Astrocyte (in vitro differentiated cells and primary cell): ENCODE measurements at regions not wholly inside any gene's neighbourhood (a gene's known extent, or its start where the extent isn't known, plus 50 kb on each side); places are given as distances from the start of the nearest gene placed in this dataset.

ENCODE experiments used
- DNase-seq: peaks from one replicate; pipeline ENCODE4 v3.0.0-alpha.2; 2010; ENCODE audit warnings: low read depth
- FAIRE-seq: peaks from 2 replicates; lab custom pipeline; 2011; peaks lifted over from hg19 to GRCh38; lab: Jason Lieb, UNC
- H2AFZ ChIP-seq: 2 replicates; pipeline ENCODE4 v1.6.0; 2012; ENCODE audit warnings: low read depth, low read length, inconsistent platforms
- H3K27ac ChIP-seq: 2 replicates; pipeline ENCODE4 v1.5.1; 2011; ENCODE audit warnings: low read depth, low read length, inconsistent platforms
- H3K27me3 ChIP-seq: 2 replicates; pipeline ENCODE4 v1.6.0; 2011; ENCODE audit warnings: low read length, inconsistent platforms; ENCODE audit not compliant: insufficient read depth
- H3K36me3 ChIP-seq: 2 replicates; pipeline ENCODE4 v1.5.1; 2011; ENCODE audit warnings: low read length, inconsistent platforms; ENCODE audit not compliant: insufficient read depth
- H3K4me1 ChIP-seq: 2 replicates; pipeline ENCODE4 v1.5.1; 2011; ENCODE audit warnings: low read length, inconsistent platforms; ENCODE audit not compliant: insufficient read depth
- H3K4me2 ChIP-seq: 2 replicates; pipeline ENCODE4 v1.6.0; 2012; ENCODE audit warnings: low read length, inconsistent platforms
- H3K4me3 ChIP-seq: 2 replicates; pipeline ENCODE4 v1.5.1; 2011; ENCODE audit warnings: low read depth, mild to moderate bottlenecking, low read length, inconsistent platforms; ENCODE audit not compliant: insufficient read depth
- H3K79me2 ChIP-seq: 2 replicates; pipeline ENCODE4 v1.6.0; 2012; ENCODE audit warnings: mild to moderate bottlenecking, low read length, inconsistent platforms; ENCODE audit not compliant: insufficient read depth
- H3K9ac ChIP-seq: 2 replicates; pipeline ENCODE4 v1.6.0; 2012; ENCODE audit warnings: mild to moderate bottlenecking, low read length, inconsistent platforms
- H3K9me3 ChIP-seq: 2 replicates; pipeline ENCODE4 v1.5.1; 2012; ENCODE audit warnings: low read depth, mild to moderate bottlenecking, low read length, inconsistent platforms; ENCODE audit not compliant: insufficient read depth
- H4K20me1 ChIP-seq: 2 replicates; pipeline ENCODE4 v1.6.0; 2012; ENCODE audit warnings: low read length, inconsistent platforms; ENCODE audit not compliant: insufficient read depth
- H3K27ac Mint-ChIP-seq: one replicate; pipeline ENCODE4 v1.8.0; 2021; ENCODE audit warnings: mild to moderate bottlenecking, mixed read lengths; ENCODE audit not compliant: unreplicated experiment
- H3K27me3 Mint-ChIP-seq: one replicate; pipeline ENCODE4 v1.8.0; 2021; ENCODE audit warnings: low read depth, mixed read lengths; ENCODE audit not compliant: unreplicated experiment
- H3K36me3 Mint-ChIP-seq: one replicate; pipeline ENCODE4 v1.8.0; 2021; ENCODE audit warnings: low read depth, mixed read lengths; ENCODE audit not compliant: unreplicated experiment
- H3K4me1 Mint-ChIP-seq: one replicate; pipeline ENCODE4 v1.8.0; 2021; ENCODE audit warnings: low read depth, mixed read lengths; ENCODE audit not compliant: unreplicated experiment
- H3K4me3 Mint-ChIP-seq: one replicate; pipeline ENCODE4 v1.8.0; 2021; ENCODE audit warnings: mild to moderate bottlenecking, moderate library complexity, mixed read lengths; ENCODE audit not compliant: unreplicated experiment
- H3K9me3 Mint-ChIP-seq: one replicate; pipeline ENCODE4 v1.8.0; 2021; ENCODE audit warnings: mild to moderate bottlenecking, mixed read lengths; ENCODE audit not compliant: unreplicated experiment
- CTCF ChIP-seq: IDR thresholded peaks from 2 replicates; pipeline ENCODE4 v1.5.1; 2011; ENCODE audit warnings: low read depth, mild to moderate bottlenecking, inconsistent platforms, low read length, moderate library complexity; ENCODE audit not compliant: insufficient read depth
- EZH2 ChIP-seq: IDR thresholded peaks from 2 replicates; pipeline ENCODE4 v1.6.1; 2012; ENCODE audit warnings: mild to moderate bottlenecking, low read length, inconsistent platforms; ENCODE audit not compliant: insufficient read depth

GRCh38 chr2:238971318-238972145, 123.6 kb downstream of the TWIST2 start:
- H3K27me3 ChIP-seq: no peaks in the 10 kb centered on the region
- no peaks in the 10 kb centered on the region for H3K4me1 Mint-ChIP-seq
- H4K20me1 ChIP-seq: no peaks in the 10 kb centered on the region
- FAIRE-seq (no peak), DNase-seq (no peak)
- H3K9me3 ChIP-seq: no peaks in the 10 kb centered on the region
- no peak overlapping the region for H3K4me3 Mint-ChIP-seq
- H3K9me3 Mint-ChIP-seq: peaks cover 6% of the 10 kb centered on the region
- no peak overlapping the region for H3K4me2 ChIP-seq
- no peak for TF ChIP-seq CTCF
- no peak for TF ChIP-seq EZH2
- H3K9ac ChIP-seq: no peak overlapping the region
- no peak overlapping the region for H2AFZ ChIP-seq
- no peak overlapping the region for H3K27ac Mint-ChIP-seq
- H3K27ac ChIP-seq: no peak overlapping the region
- H3K36me3 Mint-ChIP-seq: no peaks in the 10 kb centered on the region
- peaks cover 24% of the 10 kb centered on the region for H3K4me1 ChIP-seq
- peaks cover 23% of the 10 kb centered on the region for H3K27me3 Mint-ChIP-seq
- no peaks in the 10 kb centered on the region for H3K79me2 ChIP-seq
- no peaks in the 10 kb centered on the region for H3K36me3 ChIP-seq
- H3K4me3 ChIP-seq: no peak overlapping the region

- H3K4me1 ChIP-seq: peaks cover 24% of the 10 kb centered on the region
- peaks cover 20% of the 10 kb centered on the region for H3K27me3 Mint-ChIP-seq
- no peaks in the 10 kb centered on the region for H3K27me3 ChIP-seq
- H3K9me3 Mint-ChIP-seq: peaks cover 6% of the 10 kb centered on the region
- H3K27ac ChIP-seq: no peak overlapping the region
- FAIRE-seq (no peak), DNase-seq (no peak)
- H3K4me1 Mint-ChIP-seq: no peaks in the 10 kb centered on the region
- TF ChIP-seq EZH2 (no peak), CTCF (no peak)
- no peaks in the 10 kb centered on the region for H3K36me3 ChIP-seq
- H3K9me3 ChIP-seq: no peaks in the 10 kb centered on the region
- no peak overlapping the region for H3K4me3 ChIP-seq
- H4K20me1 ChIP-seq: no peaks in the 10 kb centered on the region
- H3K4me2 ChIP-seq: no peak overlapping the region
- H3K9ac ChIP-seq: no peak overlapping the region
- no peaks in the 10 kb centered on the region for H3K79me2 ChIP-seq
- H2AFZ ChIP-seq: no peak overlapping the region
- no peak overlapping the region for H3K4me3 Mint-ChIP-seq
- no peaks in the 10 kb centered on the region for H3K36me3 Mint-ChIP-seq
- H3K27ac Mint-ChIP-seq: no peak overlapping the region
Measured at GRCh38 chr2:238972146-238972445, 124.2 kb downstream of the TWIST2 start.

GRCh38 chr2:238973038-238973739, 125.3 kb downstream of the TWIST2 start:
- FAIRE-seq (no peak), DNase-seq (peak; percentile 66)
- no peaks in the 10 kb centered on the region for H3K79me2 ChIP-seq
- H3K36me3 ChIP-seq: no peaks in the 10 kb centered on the region
- no peaks in the 10 kb centered on the region for H3K27me3 ChIP-seq
- Mint-ChIP-seq H3K9me3 (peaks cover 4% of the 10 kb centered on the region), H3K36me3 (no peaks in the 10 kb centered on the region), H3K27ac (no peak overlapping the region), H3K4me1 (no peaks in the 10 kb centered on the region), H3K4me3 (no peak overlapping the region), H3K27me3 (peaks cover 11% of the 10 kb centered on the region)
- no peak overlapping the region for H3K4me3 ChIP-seq
- peak overlapping the region; percentile 10 for H3K27ac ChIP-seq
- TF ChIP-seq CTCF (no peak), EZH2 (no peak)
- no peaks in the 10 kb centered on the region for H4K20me1 ChIP-seq
- H3K9ac ChIP-seq: peak overlapping the region; percentile 10
- H3K4me2 ChIP-seq: peak overlapping the region; percentile 59
- peaks cover 24% of the 10 kb centered on the region for H3K4me1 ChIP-seq
- no peaks in the 10 kb centered on the region for H3K9me3 ChIP-seq
- H2AFZ ChIP-seq: no peak overlapping the region
